H1 (cell line): ENCODE measurements at regions not wholly inside any gene's neighbourhood (a gene's known extent, or its start where the extent isn't known, plus 50 kb on each side); places are given as distances from the start of the nearest gene placed in this dataset.
"Not testable (repeated sequence)": the region's sequence is repeated elsewhere in the genome, so short reads cannot be mapped to it uniquely, and the experiment has no call there.

Experiments
- CTCF ChIA-PET: fragments of 300-600 bp; sonication (Branson Sonifier 250); formaldehyde crosslinking; loops from one replicate; lab custom pipeline; 2021; ENCODE audit not compliant: partially characterized antibody; lab: Charles Lee
- POLR2A ChIA-PET: fragments of 300-600 bp; sonication (Branson Sonifier 250); formaldehyde crosslinking; loops from one replicate; lab custom pipeline; 2021; ENCODE audit warnings: inconsistent platforms; ENCODE audit not compliant: partially characterized antibody; lab: Charles Lee
- DNase-seq, 2 experiments: peaks; one replicate each; pipeline versions ENCODE4 v3.0.0 to v3.0.0-alpha.2; 2010 to 2022; ENCODE audit warnings: low spot score in 2 of 2, low read depth in 1 of 2, mixed read lengths in 1 of 2
- FAIRE-seq: peaks from 2 replicates; lab custom pipeline; 2011; peaks lifted over from hg19 to GRCh38; lab: Jason Lieb, UNC
- H2AFZ ChIP-seq: 2 replicates; pipeline ENCODE4 v1.8.1; 2012; ENCODE audit warnings: low read length, inconsistent platforms
- H2AK5ac ChIP-seq: 2 replicates; pipeline ENCODE4 v1.6.1; 2013; ENCODE audit warnings: low read depth, low read length
- H2BK120ac ChIP-seq: replicated peaks from 2 replicates; pipeline ENCODE3; 2013; ENCODE audit warnings: low read depth, low read length, inconsistent platforms
- H2BK12ac ChIP-seq: 2 replicates; pipeline ENCODE4 v1.6.1; 2013; ENCODE audit warnings: low read depth, low read length
- H2BK15ac ChIP-seq: 2 replicates; pipeline ENCODE4 v1.6.1; 2013; ENCODE audit warnings: low read length
- H2BK20ac ChIP-seq: 2 replicates; pipeline ENCODE4 v1.6.1; 2013; ENCODE audit warnings: low read length
- H2BK5ac ChIP-seq: 2 replicates; pipeline ENCODE4 v1.6.1; 2013; ENCODE audit warnings: low read depth, low read length
- H3K14ac ChIP-seq: 2 replicates; pipeline ENCODE4 v1.6.1; 2013; ENCODE audit warnings: inconsistent platforms; ENCODE audit not compliant: insufficient read length
- H3K18ac ChIP-seq: 2 replicates; pipeline ENCODE4 v1.6.1; 2013; ENCODE audit warnings: low read length; ENCODE audit errors: extremely low read depth
- H3K23ac ChIP-seq: 2 replicates; pipeline ENCODE4 v1.6.1; 2013; ENCODE audit warnings: inconsistent platforms; ENCODE audit not compliant: insufficient read length
- H3K23me2 ChIP-seq: 2 replicates; pipeline ENCODE4 v1.6.1; 2013; ENCODE audit warnings: low read depth, low read length
- H3K27ac ChIP-seq: 2 replicates; pipeline ENCODE4 v1.6.1; 2011; ENCODE audit warnings: low read depth, low read length, inconsistent platforms
- H3K27me3 ChIP-seq, 4 experiments: replicated peaks in 1 of 4; 1 replicate in 1 of 4; 2 replicates in 3 of 4; pipeline versions ENCODE4 v1.6.1 to v1.8.1; 2011 to 2013; ENCODE audit warnings: low read length in 3 of 4, mild to moderate bottlenecking in 3 of 4, inconsistent platforms in 2 of 4, mixed read lengths in 2 of 4, moderate library complexity in 1 of 4; ENCODE audit not compliant: control insufficient read depth in 3 of 4, insufficient read depth in 3 of 4; ENCODE audit errors: extremely low read depth in 1 of 4
- H3K36me3 ChIP-seq, 4 experiments: 2 replicates each; pipeline versions ENCODE4 v1.6.1 to v1.8.1; 2011 to 2013; ENCODE audit warnings: mild to moderate bottlenecking in 4 of 4, low read length in 3 of 4, moderate library complexity in 2 of 4, control low read depth in 1 of 4, inconsistent platforms in 1 of 4; ENCODE audit not compliant: insufficient read depth in 4 of 4, control insufficient read depth in 2 of 4
- H3K4ac ChIP-seq: replicated peaks from 2 replicates; pipeline ENCODE3; 2013; ENCODE audit warnings: low read length, low read depth, mixed read lengths, inconsistent platforms; ENCODE audit not compliant: insufficient read length
- H3K4me1 ChIP-seq, 4 experiments: replicated peaks in 1 of 4; 1 replicate in 1 of 4; 2 replicates in 3 of 4; pipeline versions ENCODE4 v1.6.1 to v1.8.1; 2011 to 2013; ENCODE audit warnings: low read length in 3 of 4, inconsistent platforms in 2 of 4, mixed read lengths in 1 of 4; ENCODE audit not compliant: insufficient read depth in 4 of 4, control insufficient read depth in 3 of 4
- H3K4me2 ChIP-seq, 2 experiments: 2 replicates each; pipeline versions ENCODE4 v1.6.1 to v1.8.1; 2011 to 2013; ENCODE audit warnings: low read depth in 2 of 2, low read length in 2 of 2, control low read depth in 1 of 2, inconsistent platforms in 1 of 2, mild to moderate bottlenecking in 1 of 2; ENCODE audit not compliant: insufficient read depth in 1 of 2
- H3K4me3 ChIP-seq, 4 experiments: fragments of 200-600, 300-600 bp in 1 of 4; sonication (generic), shearing (Covaris generic), sonication (Bioruptor Twin) in 1 of 4; 2 replicates each; pipeline versions ENCODE4 v1.5.1 to v1.8.1; 2011 to 2016; ENCODE audit warnings: low read length in 4 of 4, low read depth in 3 of 4, control low read depth in 2 of 4, inconsistent platforms in 2 of 4, mild to moderate bottlenecking in 2 of 4, mixed read lengths in 1 of 4, moderate library complexity in 1 of 4; ENCODE audit not compliant: insufficient read depth in 2 of 4; ENCODE audit errors: extremely low read depth in 1 of 4
- H3K56ac ChIP-seq: replicated peaks from 2 replicates; pipeline ENCODE3; 2013; ENCODE audit warnings: low read depth, mild to moderate bottlenecking, mixed read lengths, low read length, inconsistent platforms; ENCODE audit not compliant: insufficient read length
- H3K79me1 ChIP-seq: 2 replicates; pipeline ENCODE4 v1.6.1; 2013; ENCODE audit warnings: low read depth, low read length, control low read depth
- H3K79me2 ChIP-seq, 2 experiments: 2 replicates each; pipeline versions ENCODE4 v1.6.1 to v1.8.1; 2012 to 2013; ENCODE audit warnings: low read length in 2 of 2, mild to moderate bottlenecking in 2 of 2, inconsistent platforms in 1 of 2; ENCODE audit not compliant: insufficient read depth in 2 of 2, control insufficient read depth in 1 of 2
- H3K9ac ChIP-seq, 4 experiments: replicated peaks in 1 of 4; 1 replicate in 1 of 4; 2 replicates in 3 of 4; pipeline versions ENCODE4 v1.6.1 to v1.8.1; 2011 to 2013; ENCODE audit warnings: low read depth in 3 of 4, low read length in 3 of 4, control low read depth in 2 of 4, mild to moderate bottlenecking in 2 of 4, moderate library complexity in 2 of 4, inconsistent platforms in 1 of 4; ENCODE audit errors: extremely low read depth in 1 of 4
- H3K9me3 ChIP-seq, 2 experiments: 2 replicates each; pipeline versions ENCODE4 v1.6.1 to v1.8.1; 2012 to 2013; ENCODE audit warnings: mild to moderate bottlenecking in 2 of 2, moderate library complexity in 2 of 2, control low read depth in 1 of 2, inconsistent platforms in 1 of 2, low read depth in 1 of 2, low read length in 1 of 2, mixed read lengths in 1 of 2; ENCODE audit not compliant: insufficient read depth in 2 of 2
- H4K20me1 ChIP-seq, 2 experiments: replicated peaks in 1 of 2; 2 replicates each; pipeline versions ENCODE3 to v1.8.1; 2011 to 2013; ENCODE audit warnings: inconsistent platforms in 2 of 2, low read length in 2 of 2, mild to moderate bottlenecking in 1 of 2; ENCODE audit not compliant: insufficient read depth in 2 of 2, control insufficient read depth in 1 of 2
- H4K5ac ChIP-seq: 2 replicates; pipeline ENCODE4 v1.6.1; 2013; ENCODE audit warnings: low read length, low read depth, mixed read lengths, inconsistent platforms; ENCODE audit not compliant: insufficient read length
- H4K8ac ChIP-seq: 2 replicates; pipeline ENCODE4 v1.8.0; 2013; ENCODE audit warnings: mild to moderate bottlenecking, moderate library complexity, low read length, inconsistent platforms; ENCODE audit not compliant: insufficient read depth; ENCODE audit errors: extremely low read depth
- H4K91ac ChIP-seq: replicated peaks from 2 replicates; pipeline ENCODE3; 2013; ENCODE audit warnings: low read length, mixed read lengths, inconsistent platforms; ENCODE audit not compliant: insufficient read length
- POLR2AphosphoS5 ChIP-seq: IDR thresholded peaks from 2 replicates; pipeline ENCODE4 v1.6.1; 2011; ENCODE audit warnings: low read depth, low read length
- WGBS, 2 experiments: shearing (Covaris generic) in 1 of 2; methylation state at CpG; one replicate each; pipeline versions ENCODE4 v1.1.6 to v1.1.7; 2013 to 2015; ENCODE audit warnings: low lambda C conversion rate in 2 of 2, mixed read lengths in 2 of 2, inconsistent platforms in 1 of 2, low coverage in 1 of 2, missing lambda C conversion rate in 1 of 2; ENCODE audit not compliant: insufficient replicate concordance in 2 of 2, insufficient coverage in 1 of 2, insufficient read length in 1 of 2; ENCODE audit errors: extremely low coverage in 1 of 2, missing lambda C conversion rate in 1 of 2; 5-methylcytosine and 5-hydroxymethylcytosine counted together

DNA sequence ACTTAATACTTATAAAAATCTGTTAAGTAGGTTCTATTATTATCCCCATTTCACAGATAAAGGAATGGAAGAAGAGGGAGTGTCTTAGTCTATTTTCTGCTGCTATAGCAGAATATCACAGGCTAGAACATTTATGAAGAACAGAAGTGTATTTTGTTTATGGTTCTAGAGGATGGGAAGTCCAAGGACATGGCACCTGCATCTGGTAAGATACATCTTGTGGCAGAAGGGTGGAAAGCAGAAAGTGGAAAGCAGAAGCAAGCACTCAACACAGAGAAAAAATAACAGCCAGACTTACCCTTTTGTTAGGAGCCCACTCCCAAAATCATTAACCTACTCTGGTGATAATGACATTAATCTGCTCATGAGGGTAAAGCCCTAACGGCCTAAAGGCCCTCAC lies 422.4 kb downstream of the NPIPA8 start:
- no peak overlapping the region for H3K56ac ChIP-seq
- no peak overlapping the region for H2BK20ac ChIP-seq
- no peak overlapping the region for H3K4me3 ChIP-seq
- ChIA-PET CTCF (no interaction called here), POLR2A (no interaction called here)
- H4K8ac ChIP-seq, result no peak overlapping the region
- WGBS, 2 experiments, result 100% methylated on average over 1 of the region's 1 CpG; no CpG with 5 or more reads in 1 of the 2 experiments
- H3K18ac ChIP-seq, result no peak overlapping the region
- no peak for FAIRE-seq
- no peak overlapping the region for H3K4ac ChIP-seq
- no peak for DNase-seq
- H4K5ac ChIP-seq, result no peak overlapping the region
- no peak overlapping the region for H2BK15ac ChIP-seq
- H3K36me3 ChIP-seq, result no peaks in the 10 kb centered on the region
- H3K4me1 ChIP-seq, result no peaks in the 10 kb centered on the region
- H3K14ac ChIP-seq, result no peak overlapping the region
- H3K79me2 ChIP-seq, result no peaks in the 10 kb centered on the region
- no peaks in the 10 kb centered on the region for H3K27me3 ChIP-seq
- peaks cover 5 to 6% of the 10 kb centered on the region in 2 experiments; a peak in 2 of 4 replicates for H3K9me3 ChIP-seq
- H2BK5ac ChIP-seq, result no peak overlapping the region
- no peak overlapping the region for H2AK5ac ChIP-seq
- H2BK12ac ChIP-seq, result no peak overlapping the region
- H3K79me1 ChIP-seq, result no peaks in the 10 kb centered on the region
- no peak overlapping the region for H3K4me2 ChIP-seq
- no peak overlapping the region for H4K91ac ChIP-seq
- TF ChIP-seq POLR2AphosphoS5, result no peak
- no peaks in the 10 kb centered on the region for H4K20me1 ChIP-seq
- H3K23ac ChIP-seq, result no peak overlapping the region
- H3K27ac ChIP-seq, result no peak overlapping the region
- no peaks in the 10 kb centered on the region for H3K23me2 ChIP-seq
- H2AFZ ChIP-seq, result no peak overlapping the region
- H3K9ac ChIP-seq, result no peak overlapping the region
- H2BK120ac ChIP-seq, result no peak overlapping the region

DNA sequence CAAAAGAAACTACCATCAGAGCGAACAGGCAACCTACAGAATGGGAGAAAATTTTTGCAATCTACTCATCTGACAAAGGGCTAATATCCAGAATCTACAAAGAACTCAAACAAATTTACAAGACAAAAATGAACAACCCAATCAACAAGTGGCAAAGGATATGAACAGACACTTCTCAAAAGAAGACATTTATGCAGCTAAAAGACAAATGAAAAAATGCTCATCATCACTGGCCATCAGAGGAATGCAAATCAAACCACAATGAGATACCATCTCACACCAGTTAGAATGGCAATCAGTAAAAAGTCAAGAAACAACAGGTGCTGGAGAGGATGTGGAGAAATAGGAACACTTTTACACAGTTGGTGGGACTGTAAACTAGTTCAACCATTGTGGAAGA lies 425.0 kb downstream of the NPIPA8 start:
- H3K27ac ChIP-seq, DNase-seq, FAIRE-seq, H3K27me3 ChIP-seq, H4K8ac ChIP-seq, H3K4me3 ChIP-seq, H4K5ac ChIP-seq, H3K9me3 ChIP-seq, H2AFZ ChIP-seq, H3K9ac ChIP-seq, H3K36me3 ChIP-seq, H2BK120ac ChIP-seq, H2BK12ac ChIP-seq, H3K23me2 ChIP-seq, H2BK15ac ChIP-seq, H2BK20ac ChIP-seq, H3K4ac ChIP-seq, H3K79me1 ChIP-seq, H3K18ac ChIP-seq, H3K14ac ChIP-seq, H3K4me2 ChIP-seq, H3K56ac ChIP-seq, H4K91ac ChIP-seq, H3K79me2 ChIP-seq, H3K23ac ChIP-seq, H3K4me1 ChIP-seq, H2AK5ac ChIP-seq, CTCF ChIA-PET, H2BK5ac ChIP-seq, POLR2A ChIA-PET, H4K20me1 ChIP-seq: not testable (repeated sequence)
- no CpG with 5 or more reads among the region's 1 CpG for WGBS, 2 experiments
